ENCODE measurements at regions not wholly inside any gene's neighbourhood (a gene's known extent, or its start where the extent isn't known, plus 50 kb on each side); places are given as distances from the start of the nearest gene placed in this dataset.

- TF ChIP-seq, protein P1, sequence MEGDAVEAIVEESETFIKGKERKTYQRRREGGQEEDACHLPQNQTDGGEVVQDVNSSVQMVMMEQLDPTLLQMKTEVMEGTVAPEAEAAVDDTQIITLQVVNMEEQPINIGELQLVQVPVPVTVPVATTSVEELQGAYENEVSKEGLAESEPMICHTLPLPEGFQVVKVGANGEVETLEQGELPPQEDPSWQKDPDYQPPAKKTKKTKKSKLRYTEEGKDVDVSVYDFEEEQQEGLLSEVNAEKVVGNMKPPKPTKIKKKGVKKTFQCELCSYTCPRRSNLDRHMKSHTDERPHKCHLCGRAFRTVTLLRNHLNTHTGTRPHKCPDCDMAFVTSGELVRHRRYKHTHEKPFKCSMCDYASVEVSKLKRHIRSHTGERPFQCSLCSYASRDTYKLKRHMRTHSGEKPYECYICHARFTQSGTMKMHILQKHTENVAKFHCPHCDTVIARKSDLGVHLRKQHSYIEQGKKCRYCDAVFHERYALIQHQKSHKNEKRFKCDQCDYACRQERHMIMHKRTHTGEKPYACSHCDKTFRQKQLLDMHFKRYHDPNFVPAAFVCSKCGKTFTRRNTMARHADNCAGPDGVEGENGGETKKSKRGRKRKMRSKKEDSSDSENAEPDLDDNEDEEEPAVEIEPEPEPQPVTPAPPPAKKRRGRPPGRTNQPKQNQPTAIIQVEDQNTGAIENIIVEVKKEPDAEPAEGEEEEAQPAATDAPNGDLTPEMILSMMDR (IDR thresholded peaks at IDR 0.05; ENCODE audit: low read depth, low read length), result no peak
- TF ChIP-seq EZH2phosphoT487 (IDR thresholded peaks at IDR 0.05; ENCODE audit: low read depth), result no peak
These were observed 175.2 kb downstream of the RMST start for GRCh38 chr12:97637770-97638169.

Data from OCI-LY3 (cell line).